ENCODE measurements at regions not wholly inside any gene's neighbourhood (a gene's known extent, or its start where the extent isn't known, plus 50 kb on each side); places are given as distances from the start of the nearest gene placed in this dataset.
A peak's percentile ranks its signal among the peaks of the same experiment; 100 is the strongest.
"Not testable (repeated sequence)": the region's sequence is repeated elsewhere in the genome, so short reads cannot be mapped to it uniquely, and the experiment has no call there.

- DNase-seq: not testable (repeated sequence)
These were observed 143.2 kb upstream of the PRDM7 start for GRCh38 chr16:90220315-90220714.

- DNase-seq: not testable (repeated sequence)
These were observed 98.5 kb upstream of the PRDM7 start for GRCh38 chr16:90175610-90176009.

- not testable (repeated sequence) for DNase-seq
These were observed 94.5 kb upstream of the PRDM7 start for GRCh38 chr16:90171626-90172025.

GRCh38 chr16:90169127-90169655, 92.1 kb upstream of the PRDM7 start:
- not testable (repeated sequence) for DNase-seq

- DNase-seq: peak; percentile 18
These were observed 91.4 kb upstream of the PRDM7 start for GRCh38 chr16:90168349-90169126.

- not testable (repeated sequence) for DNase-seq
These were observed 90.6 kb upstream of the PRDM7 start for GRCh38 chr16:90167734-90168133.

GRCh38 chr16:90166679-90167556, 89.8 kb upstream of the PRDM7 start:
- DNase-seq: not testable (repeated sequence)

GRCh38 chr16:90151027-90151426, 73.9 kb upstream of the PRDM7 start:
- not testable (repeated sequence) for DNase-seq
